MG63 (cell line): ENCODE measurements at regions not wholly inside any gene's neighbourhood (a gene's known extent, or its start where the extent isn't known, plus 50 kb on each side); places are given as distances from the start of the nearest gene placed in this dataset.
A peak's percentile ranks its signal among the peaks of the same experiment; 100 is the strongest.

Experiments used
- DNase-seq: peaks from one replicate; pipeline ENCODE4 v3.0.0-alpha.2; 2020
- H3K27me3 ChIP-seq: fragments of 250-450 bp; sonication (Bioruptor Pico); 2 replicates; pipeline ENCODE4 v1.5.1; 2020; ENCODE audit warnings: mild to moderate bottlenecking, moderate library complexity
- H3K36me3 ChIP-seq: fragments of 250-450 bp; sonication (Bioruptor Pico); 2 replicates; pipeline ENCODE4 v1.5.1; 2020; ENCODE audit warnings: mild to moderate bottlenecking, moderate library complexity
- H3K4me3 ChIP-seq: fragments of 250-450 bp; sonication (Bioruptor Pico); 2 replicates; pipeline ENCODE4 v1.5.1; 2020; ENCODE audit warnings: mild to moderate bottlenecking, moderate library complexity
- H3K9me3 ChIP-seq: fragments of 250-450 bp; sonication (Bioruptor Pico); 2 replicates; pipeline ENCODE4 v1.5.1; 2020; ENCODE audit warnings: mild to moderate bottlenecking, moderate library complexity

DNA sequence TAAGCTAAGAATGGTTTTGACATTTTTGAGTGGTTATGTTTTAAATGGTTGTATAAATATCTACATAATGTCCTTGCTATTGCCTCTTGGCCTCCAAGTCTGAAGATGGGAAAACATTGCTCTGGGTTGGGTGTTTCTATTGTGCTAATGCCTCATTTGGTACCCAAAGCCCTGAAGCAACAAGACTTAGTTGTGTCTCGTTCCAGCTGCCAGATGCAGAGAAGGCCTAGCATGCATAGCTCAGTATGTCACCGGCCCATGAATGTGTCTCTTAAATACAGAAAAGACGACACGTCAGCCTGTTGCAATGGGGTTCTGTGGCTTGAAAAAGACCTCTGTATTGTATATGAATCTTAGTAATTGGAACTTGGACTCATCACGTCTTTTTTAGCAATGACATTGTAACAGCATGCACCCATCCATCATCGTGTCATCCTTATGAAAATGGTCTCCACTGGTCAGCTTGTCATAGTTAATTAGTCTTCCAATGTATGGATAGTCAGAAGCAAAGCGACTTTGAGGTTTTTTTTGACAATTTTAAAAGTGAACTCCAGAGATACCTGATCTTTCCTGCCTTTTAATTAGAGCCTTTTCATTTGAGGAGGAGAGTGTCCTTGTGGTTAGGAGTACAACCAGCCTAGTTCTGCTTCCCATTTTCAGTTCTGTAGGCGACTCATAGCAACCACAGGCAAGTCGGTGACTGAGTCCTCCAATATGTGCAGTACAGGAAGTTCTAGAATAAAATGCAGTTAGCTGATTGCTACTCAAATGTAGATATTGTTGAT lies 126.4 kb upstream of the GATB start:
- peak; percentile 76 for DNase-seq

DNA sequence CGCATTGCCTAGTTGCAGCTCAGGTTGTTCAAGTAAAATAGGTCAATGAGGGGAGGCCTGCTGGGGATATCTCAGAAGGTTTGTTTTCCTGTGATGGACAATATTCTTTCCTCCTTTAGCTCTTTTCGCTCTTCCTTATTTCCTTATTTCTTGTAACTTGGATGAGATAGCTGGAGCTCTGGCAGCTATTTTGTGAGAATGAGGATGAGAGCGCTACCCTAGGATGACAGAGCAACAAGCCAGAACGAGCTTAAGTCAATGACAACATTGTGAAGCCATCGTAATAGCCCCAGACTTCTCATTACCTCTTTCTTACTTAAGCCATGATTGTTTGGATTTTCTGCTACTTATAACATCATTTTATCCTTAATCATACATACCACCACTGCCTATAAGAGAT lies 124.3 kb upstream of the GATB start:
- no peak for DNase-seq
- Histone ChIP-seq H3K9me3 (no peaks in the 10 kb centered on the region), H3K36me3 (no peaks in the 10 kb centered on the region), H3K27me3 (no peaks in the 10 kb centered on the region), H3K4me3 (no peak overlapping the region)

More for the DNA sequence above, 126.4 kb upstream of the GATB start:
- Histone ChIP-seq H3K36me3 (no peaks in the 10 kb centered on the region), H3K9me3 (no peaks in the 10 kb centered on the region), H3K27me3 (no peaks in the 10 kb centered on the region), H3K4me3 (no peak overlapping the region)

DNA sequence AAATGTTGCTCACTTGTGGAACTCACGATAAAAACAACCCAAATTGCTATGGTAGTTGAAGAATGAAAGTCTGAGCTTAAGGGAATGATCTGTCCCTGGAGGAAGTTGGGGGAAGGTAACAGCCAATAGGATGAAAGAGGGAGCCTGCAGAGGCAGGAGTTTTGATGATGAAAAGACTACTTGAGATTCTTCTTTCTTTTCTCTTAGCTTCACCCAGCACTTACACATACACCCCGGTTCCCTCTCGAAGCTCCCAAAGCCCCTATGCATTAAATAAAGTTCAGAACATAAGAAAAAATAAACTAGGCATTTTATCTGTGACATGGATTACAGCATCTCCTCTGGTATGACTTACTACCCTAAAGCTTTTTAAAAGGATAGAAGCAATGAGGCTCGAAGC lies 122.9 kb upstream of the GATB start:
- no peak for DNase-seq
- Histone ChIP-seq H3K36me3 (no peaks in the 10 kb centered on the region), H3K27me3 (no peaks in the 10 kb centered on the region), H3K4me3 (no peak overlapping the region), H3K9me3 (no peaks in the 10 kb centered on the region)

DNA sequence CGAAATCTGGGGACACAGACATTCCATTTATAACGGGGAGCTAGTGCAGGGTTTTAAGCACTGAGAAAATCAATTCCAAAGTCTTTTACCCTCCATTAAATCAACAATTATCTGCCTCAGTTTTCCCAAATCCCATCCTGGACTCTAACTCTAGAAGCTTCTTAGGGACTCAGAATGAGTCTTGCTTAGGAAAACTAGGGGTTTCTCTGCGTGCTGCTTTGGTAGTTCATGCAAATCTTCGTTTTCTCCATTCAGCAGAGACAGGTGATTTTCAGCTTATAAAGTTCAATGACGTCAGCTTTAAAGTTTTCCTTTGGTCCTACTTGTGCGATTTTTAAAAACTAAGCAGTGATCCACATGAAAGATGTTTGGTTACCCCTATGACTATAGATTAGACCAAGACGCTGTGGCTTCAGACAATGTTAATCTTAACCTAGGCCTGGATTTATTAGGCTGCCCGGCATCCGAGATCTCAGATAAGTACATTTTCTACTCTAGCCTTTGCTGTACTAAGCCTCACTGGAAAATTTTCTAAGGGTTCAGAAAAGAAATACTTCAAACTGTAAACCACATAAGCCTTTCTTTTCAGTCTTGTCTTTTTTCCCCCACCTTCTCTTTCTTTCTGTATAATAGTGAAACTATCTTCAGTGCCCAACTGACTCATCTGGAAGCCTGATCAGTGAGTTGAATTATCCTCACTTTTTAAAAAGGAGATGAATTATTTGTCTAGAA lies 121.4 kb upstream of the GATB start:
- Histone ChIP-seq H3K27me3 (no peaks in the 10 kb centered on the region), H3K4me3 (no peak overlapping the region), H3K36me3 (no peaks in the 10 kb centered on the region), H3K9me3 (no peaks in the 10 kb centered on the region)
- no peak for DNase-seq

DNA sequence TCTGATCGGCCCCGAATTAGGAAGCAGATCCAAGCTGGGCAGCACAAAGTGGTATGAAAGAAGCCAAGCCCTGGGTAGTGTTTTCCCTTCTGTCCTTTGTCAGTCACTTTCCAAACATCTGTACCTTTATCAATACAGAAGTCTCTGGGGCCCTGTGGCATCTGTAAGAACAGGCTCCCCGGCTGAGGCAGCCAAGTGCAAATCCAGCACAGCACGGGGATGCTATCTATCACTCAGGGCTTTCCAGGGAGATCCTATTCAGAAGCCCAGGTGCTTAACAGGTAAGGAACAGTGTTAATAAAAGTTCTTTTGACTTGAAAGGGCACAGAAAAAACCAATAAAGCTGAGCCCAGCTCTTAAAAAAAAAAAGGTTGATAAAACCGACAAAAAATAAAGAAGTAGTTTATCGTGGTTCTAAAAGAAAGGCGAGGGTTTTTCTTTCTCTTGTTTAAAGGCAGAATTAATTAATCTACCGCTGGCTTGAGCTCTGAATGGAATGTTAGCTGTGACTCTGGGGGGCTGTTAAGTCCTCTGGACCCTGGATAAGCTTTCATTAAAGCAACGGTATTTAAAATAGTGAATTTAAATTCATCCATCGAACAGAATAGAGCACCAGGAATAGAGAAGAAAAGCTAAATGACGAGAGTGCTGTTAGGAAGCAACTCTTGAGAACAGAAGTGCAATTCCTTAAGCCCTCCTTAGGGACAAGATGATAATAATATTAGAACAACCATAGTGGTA lies 119.1 kb upstream of the GATB start:
- DNase-seq, result no peak
- Histone ChIP-seq H3K4me3 (no peak overlapping the region), H3K9me3 (no peaks in the 10 kb centered on the region), H3K36me3 (no peaks in the 10 kb centered on the region), H3K27me3 (no peaks in the 10 kb centered on the region)

DNA sequence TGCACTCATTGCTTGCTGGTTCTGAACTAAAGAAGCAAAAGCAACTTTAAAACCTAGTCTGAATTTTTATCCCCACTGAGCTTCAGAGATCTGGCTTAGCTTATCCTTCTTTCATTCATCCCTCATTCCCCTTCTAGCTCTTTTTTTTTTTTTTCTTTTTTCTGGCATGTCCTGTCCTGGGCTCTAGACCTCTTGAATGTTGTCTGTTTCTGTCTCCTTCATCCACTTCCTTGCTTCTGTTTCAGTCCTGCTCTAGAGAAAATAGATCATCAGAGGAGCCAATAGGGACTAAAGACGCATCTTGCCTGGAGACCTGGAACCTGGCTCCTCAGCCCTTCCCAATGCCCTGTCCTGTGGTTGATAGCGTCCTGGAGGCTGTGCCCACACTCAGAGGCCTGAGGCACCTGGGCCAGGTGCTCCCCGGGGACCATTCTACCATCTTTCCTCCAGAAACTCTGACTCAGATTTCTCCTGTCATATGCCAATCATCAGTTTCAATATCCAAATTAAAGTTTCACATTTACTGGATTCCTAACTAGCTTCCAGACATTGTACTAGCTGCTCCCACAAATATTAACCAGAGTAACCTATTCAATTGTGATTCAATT lies 115.7 kb upstream of the GATB start:
- Histone ChIP-seq H3K36me3 (no peaks in the 10 kb centered on the region), H3K27me3 (no peaks in the 10 kb centered on the region), H3K9me3 (no peaks in the 10 kb centered on the region), H3K4me3 (no peak overlapping the region)
- no peak for DNase-seq

DNA sequence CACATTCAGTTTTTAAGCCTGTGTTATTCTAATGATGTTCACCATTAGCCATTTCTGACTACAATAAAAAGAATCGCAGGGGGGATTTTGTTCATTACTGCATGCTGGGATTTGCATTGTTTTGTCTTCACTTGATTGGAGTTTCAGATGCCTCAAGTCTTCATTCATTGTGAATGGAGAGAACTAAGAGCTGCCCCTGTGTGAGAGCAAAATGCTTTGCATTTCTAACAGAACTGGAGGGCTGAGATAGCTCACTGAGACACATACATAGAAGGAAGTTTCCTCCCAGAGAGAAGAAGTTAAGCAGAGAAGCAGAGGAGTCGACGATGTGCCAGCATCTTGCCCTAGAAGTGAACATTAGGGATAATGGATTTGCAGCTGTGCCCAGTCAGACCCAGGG lies 113.5 kb upstream of the GATB start:
- Histone ChIP-seq H3K36me3 (no peaks in the 10 kb centered on the region), H3K4me3 (no peak overlapping the region), H3K27me3 (no peaks in the 10 kb centered on the region), H3K9me3 (no peaks in the 10 kb centered on the region)
- DNase-seq, result no peak

DNA sequence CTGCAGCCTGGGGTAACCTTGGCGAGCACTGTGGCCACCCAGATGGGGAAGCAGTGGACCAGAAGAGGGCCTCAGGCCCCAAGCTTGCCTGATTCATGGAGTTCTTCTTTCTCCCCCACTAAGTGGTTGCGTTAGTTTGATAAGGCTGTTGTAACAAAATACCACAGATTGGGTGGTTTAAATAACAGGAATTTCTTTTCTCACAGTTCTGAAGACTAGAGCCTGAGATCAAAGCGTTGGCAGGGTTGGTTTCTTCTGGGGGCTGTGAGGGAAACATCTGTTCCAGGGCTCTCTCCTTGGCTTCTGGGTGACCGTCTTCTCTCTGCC lies 105.7 kb upstream of the GATB start:
- no peak for DNase-seq
- H3K27me3 ChIP-seq, result no peaks in the 10 kb centered on the region
- H3K36me3 ChIP-seq, result no peaks in the 10 kb centered on the region
- no peaks in the 10 kb centered on the region for H3K9me3 ChIP-seq
- H3K4me3 ChIP-seq, result no peak overlapping the region

DNA sequence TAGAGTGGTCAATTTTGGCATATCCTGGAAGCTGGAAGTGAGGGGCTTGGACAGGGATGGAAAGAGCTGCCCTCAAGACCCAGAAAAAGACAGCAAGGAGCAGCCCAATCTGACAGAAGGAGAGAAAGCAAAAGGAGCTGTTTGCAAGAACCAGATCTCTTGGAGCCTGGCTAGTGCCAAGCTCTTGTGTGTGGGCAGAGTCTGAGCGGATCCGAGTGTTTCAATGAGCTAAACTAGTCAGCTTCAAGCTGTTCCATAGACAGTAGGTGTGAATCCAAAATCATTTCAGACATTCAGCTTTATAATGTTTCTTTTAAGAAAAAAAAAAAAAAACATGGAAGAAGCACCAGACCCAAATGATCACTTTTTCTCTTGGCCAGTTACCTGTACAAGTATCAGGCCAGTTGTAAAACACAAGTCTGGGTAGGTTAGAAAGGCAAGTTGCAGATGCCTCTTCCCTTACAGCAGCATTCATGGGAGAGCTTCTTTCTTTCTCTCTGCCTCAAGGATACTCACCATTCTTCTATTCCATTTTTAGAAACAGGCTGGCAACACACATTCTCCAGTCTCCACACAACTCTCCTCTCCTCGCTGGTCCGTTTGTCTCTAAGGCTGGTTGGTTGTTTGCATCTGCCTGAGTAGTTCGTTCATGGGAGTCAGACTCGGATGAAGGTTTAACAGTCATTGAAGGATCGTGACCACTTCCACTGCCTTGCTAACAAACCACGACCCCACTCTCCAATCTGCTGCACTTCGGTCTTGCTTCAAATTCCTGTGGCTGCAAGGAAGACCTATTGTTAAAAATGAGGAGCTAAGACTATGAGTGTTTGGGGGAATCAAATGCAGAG lies 105.2 kb upstream of the GATB start:
- H3K27me3 ChIP-seq, result no peaks in the 10 kb centered on the region
- no peak for DNase-seq
- H3K4me3 ChIP-seq, result no peak overlapping the region
- no peaks in the 10 kb centered on the region for H3K36me3 ChIP-seq
- H3K9me3 ChIP-seq, result no peaks in the 10 kb centered on the region

DNA sequence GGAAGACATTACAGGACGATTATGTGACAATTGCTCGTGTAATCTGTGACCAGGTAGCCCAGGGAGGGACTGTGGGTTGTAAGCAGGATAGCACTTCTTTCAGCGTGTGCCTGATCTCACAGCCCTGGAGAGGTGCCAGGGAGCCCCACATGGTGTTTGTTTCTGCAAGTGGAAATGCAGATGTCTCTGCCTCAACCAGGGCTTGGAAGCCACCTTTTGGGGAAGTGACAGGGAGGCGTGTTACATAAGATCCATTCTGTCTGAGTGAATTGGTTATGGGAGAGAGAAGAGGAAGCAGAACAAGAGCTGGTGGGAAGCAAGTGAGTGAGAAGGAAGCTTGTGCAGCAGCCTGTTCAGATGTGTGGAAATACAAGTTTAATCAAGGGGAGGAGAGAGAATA lies 104.5 kb upstream of the GATB start:
- DNase-seq, result no peak
- Histone ChIP-seq H3K4me3 (no peak overlapping the region), H3K36me3 (no peaks in the 10 kb centered on the region), H3K9me3 (no peaks in the 10 kb centered on the region), H3K27me3 (no peaks in the 10 kb centered on the region)

DNA sequence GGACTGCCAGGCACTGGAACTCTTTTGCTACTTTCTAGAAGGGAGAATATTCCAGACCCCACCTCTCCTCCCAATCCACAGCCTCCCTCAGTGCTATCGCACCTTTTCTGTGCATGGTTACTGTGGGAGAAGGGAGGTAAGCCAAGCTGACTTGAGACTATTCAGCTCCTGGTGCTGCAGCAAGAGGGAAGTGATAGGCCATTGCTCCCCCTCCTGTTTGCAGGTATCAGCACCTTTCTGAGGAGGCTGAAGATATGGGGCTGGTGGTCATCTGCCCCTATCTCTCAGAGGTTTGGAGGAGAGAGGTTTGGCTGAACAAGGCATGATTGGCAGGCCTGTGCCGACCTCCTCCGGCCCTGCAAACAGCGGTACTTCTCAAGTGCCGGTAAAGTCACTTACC lies 103.3 kb upstream of the GATB start:
- H3K4me3 ChIP-seq, result no peak overlapping the region
- H3K9me3 ChIP-seq, result no peaks in the 10 kb centered on the region
- no peak for DNase-seq
- no peaks in the 10 kb centered on the region for H3K27me3 ChIP-seq
- no peaks in the 10 kb centered on the region for H3K36me3 ChIP-seq

DNA sequence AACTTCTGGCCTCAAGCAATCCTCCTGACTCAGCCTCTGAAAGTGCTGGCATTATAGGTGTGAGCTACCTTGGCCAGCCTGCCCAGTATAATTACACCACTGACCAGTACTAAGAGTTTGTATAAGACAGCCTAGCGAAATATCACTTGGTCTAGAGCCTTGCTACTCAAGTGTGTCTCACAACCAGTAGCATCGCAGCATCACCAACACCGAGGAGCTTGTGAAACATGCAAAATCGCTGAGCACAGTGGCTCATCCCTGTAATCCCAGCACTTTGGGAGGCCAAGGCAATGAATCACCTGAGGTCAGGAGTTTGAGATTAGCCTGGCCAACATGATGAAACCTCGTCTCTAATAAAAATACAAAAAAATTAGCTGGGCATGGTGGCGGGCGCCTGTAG lies 102.0 kb upstream of the GATB start:
- Histone ChIP-seq H3K9me3 (no peaks in the 10 kb centered on the region), H3K36me3 (no peaks in the 10 kb centered on the region)
- peak; percentile 14 for DNase-seq

DNA sequence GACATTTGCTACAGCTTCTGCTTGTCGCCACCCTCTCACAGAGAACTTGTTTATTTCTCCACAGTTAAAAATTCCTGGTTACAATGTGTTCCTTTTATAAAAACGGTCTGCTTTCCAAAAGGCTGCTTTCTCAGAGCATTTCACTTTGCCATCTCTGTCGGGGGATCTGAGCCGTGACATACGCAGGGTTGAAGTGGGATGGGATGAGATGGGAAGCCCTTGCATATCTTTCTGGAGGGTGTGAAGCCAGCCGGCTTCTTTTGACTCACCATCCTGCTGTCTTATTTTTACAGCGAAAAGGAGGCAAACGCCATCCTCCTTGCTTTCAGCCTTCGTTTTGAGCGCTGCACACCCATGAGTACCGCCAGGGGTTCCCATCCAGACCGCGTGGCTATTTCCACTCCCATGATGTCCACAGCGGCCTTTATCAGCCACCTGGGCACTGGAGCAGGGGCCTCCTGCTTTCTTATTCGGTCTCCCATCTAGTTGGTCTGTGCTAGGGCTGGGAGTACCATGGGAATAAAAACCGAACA lies 99.8 kb upstream of the GATB start:
- no peaks in the 10 kb centered on the region for H3K36me3 ChIP-seq

More for the DNA sequence above, 102.0 kb upstream of the GATB start:
- no peaks in the 10 kb centered on the region for H3K27me3 ChIP-seq
- no peak overlapping the region for H3K4me3 ChIP-seq

DNA sequence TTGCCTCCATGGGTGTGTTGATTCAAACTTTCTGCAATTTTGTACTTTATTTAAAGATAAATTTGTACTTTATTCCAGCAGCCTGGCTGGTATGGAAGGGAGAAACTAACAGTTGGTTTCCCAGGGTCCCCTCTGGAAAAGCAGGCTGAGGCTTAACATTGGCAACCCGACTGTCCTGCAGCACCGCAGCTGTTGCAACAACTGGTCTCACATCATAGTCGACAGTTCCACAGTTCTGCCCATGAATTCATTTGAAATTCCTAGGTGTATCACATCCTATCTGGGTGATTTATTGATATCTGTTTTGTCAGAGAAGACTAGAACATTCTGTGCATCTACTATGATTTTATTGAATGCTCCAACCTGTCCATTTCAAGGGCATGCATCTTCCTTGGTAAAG lies 98.8 kb upstream of the GATB start:
- Histone ChIP-seq H3K9me3 (no peaks in the 10 kb centered on the region; the same call in 1 of the 2 replicates), H3K27me3 (no peaks in the 10 kb centered on the region), H3K4me3 (no peak overlapping the region), H3K36me3 (no peaks in the 10 kb centered on the region)
- DNase-seq, result no peak

More for the DNA sequence above, 99.8 kb upstream of the GATB start:
- no peaks in the 10 kb centered on the region; the same call in 1 of the 2 replicates for H3K9me3 ChIP-seq
- DNase-seq, result no peak
- no peak overlapping the region for H3K4me3 ChIP-seq
- H3K27me3 ChIP-seq, result no peaks in the 10 kb centered on the region

DNA sequence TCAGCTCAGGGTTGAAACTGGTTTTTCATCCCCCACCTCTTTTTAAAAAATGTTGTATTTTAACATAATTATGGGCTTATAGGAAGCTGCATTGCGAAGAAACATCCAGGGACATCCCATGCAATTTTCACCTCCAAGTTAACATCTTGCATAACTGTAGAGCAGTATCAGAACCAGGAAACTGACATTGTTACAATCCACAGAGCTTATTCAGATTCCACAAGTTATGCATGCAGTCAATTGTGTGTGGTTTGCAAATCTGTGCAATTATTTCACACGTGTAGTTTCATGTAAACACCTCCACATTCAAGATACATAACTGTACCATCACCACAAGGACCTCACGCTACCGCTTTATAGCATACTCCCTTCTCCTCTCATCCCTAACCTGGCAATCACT lies 97.5 kb upstream of the GATB start:
- no peak for DNase-seq
- H3K27me3 ChIP-seq, result no peaks in the 10 kb centered on the region
- H3K36me3 ChIP-seq, result no peaks in the 10 kb centered on the region
- no peak overlapping the region for H3K4me3 ChIP-seq
- H3K9me3 ChIP-seq, result no peaks in the 10 kb centered on the region; the same call in 1 of the 2 replicates

DNA sequence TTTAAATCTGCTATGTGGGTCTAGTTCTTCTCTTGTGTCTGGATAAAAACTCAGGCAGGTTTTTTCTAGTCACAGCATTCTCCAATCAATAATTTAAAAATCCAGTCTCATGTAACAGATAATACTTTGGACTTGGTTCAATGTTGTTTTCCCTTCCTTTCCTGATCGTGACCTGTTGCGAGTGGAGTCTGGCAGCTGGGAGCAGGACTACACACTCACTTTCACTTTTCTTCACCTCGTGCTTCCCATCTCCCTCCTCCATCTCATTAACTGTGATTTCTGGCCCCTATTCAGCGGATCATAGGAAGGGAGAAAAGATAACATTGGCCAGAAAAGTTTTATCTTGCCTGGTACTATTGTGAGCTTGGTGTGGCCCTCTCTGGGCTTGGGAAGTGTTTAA lies 96.6 kb upstream of the GATB start:
- Histone ChIP-seq H3K4me3 (no peak overlapping the region), H3K9me3 (no peaks in the 10 kb centered on the region; the same call in 1 of the 2 replicates), H3K27me3 (no peaks in the 10 kb centered on the region), H3K36me3 (no peaks in the 10 kb centered on the region)
- no peak for DNase-seq
